ENCODE measurements at regions not wholly inside any gene's neighbourhood (a gene's known extent, or its start where the extent isn't known, plus 50 kb on each side); places are given as distances from the start of the nearest gene placed in this dataset.

- TF ChIP-seq, protein P1, sequence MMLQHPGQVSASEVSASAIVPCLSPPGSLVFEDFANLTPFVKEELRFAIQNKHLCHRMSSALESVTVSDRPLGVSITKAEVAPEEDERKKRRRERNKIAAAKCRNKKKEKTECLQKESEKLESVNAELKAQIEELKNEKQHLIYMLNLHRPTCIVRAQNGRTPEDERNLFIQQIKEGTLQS (IDR thresholded peaks at IDR 0.05; ENCODE audit: insufficient read depth, low read depth, low read length): no peak
- no peak for TF ChIP-seq CREB1 (IDR thresholded peaks at IDR 0.05)
Observed at GRCh38 chr1:60569189-60569588, 495.6 kb upstream of the C1orf87 start (continued).

DNA sequence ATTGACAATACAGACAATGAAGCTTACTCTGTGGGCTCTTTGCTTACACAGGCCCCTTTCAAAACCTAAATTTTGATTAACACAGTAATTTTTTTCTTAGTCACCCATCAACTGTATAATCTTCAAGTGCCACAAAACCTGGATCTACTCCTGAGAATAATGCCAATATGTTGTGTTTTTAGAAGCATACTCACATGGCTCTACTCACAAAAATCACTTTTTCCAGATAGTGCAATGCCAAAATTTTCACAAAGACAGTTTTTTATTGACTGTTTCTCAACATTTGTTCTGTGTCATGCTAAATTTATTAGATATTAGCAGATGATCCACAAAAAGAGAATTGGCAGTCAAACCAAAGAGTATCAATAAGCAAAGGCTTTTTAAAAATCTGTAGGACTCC, 493.7 kb upstream of the C1orf87 start:
- Histone ChIP-seq H2BK12ac (ENCODE audit: low read depth, low read length) (no peak overlapping the region), H3K79me2 (ENCODE audit: control insufficient read depth in 1 of 2, insufficient read depth in 2 of 2, low read length in 2 of 2) (no peaks in the 10 kb centered on the region), H4K5ac (ENCODE audit: insufficient read length, low read depth, low read length) (no peak overlapping the region), H2BK120ac (replicated peaks; ENCODE audit: low read depth, low read length) (no peak overlapping the region), H3K4me1 (replicated peaks in 1 of 4; ENCODE audit: control insufficient read depth in 3 of 4, insufficient read depth in 4 of 4, low read length in 3 of 4) (no peaks in the 10 kb centered on the region), H2AFZ (ENCODE audit: low read length) (no peak overlapping the region), H3K56ac (replicated peaks; ENCODE audit: insufficient read length, low read depth, low read length) (no peak overlapping the region), H3K4ac (replicated peaks; ENCODE audit: insufficient read length, low read depth, low read length) (no peak overlapping the region), H3K14ac (ENCODE audit: insufficient read length) (no peak overlapping the region), H2AK5ac (ENCODE audit: low read depth, low read length) (no peak overlapping the region), H3K27ac (ENCODE audit: low read depth, low read length) (no peak overlapping the region), H2BK5ac (ENCODE audit: low read depth, low read length) (no peak overlapping the region), H4K8ac (ENCODE audit: extremely low read depth, insufficient read depth, low read length) (no peak overlapping the region), H3K18ac (ENCODE audit: extremely low read depth, low read length) (no peak overlapping the region), H4K91ac (replicated peaks; ENCODE audit: insufficient read length, low read length) (no peak overlapping the region), H3K36me3 (ENCODE audit: control insufficient read depth in 2 of 4, insufficient read depth in 4 of 4, low read length in 3 of 4) (no peaks in the 10 kb centered on the region), H4K20me1 (replicated peaks in 1 of 2; ENCODE audit: control insufficient read depth in 1 of 2, insufficient read depth in 2 of 2, low read length in 2 of 2) (no peaks in the 10 kb centered on the region), H3K23me2 (ENCODE audit: low read depth, low read length) (no peaks in the 10 kb centered on the region), H3K9ac (replicated peaks in 1 of 4; ENCODE audit: extremely low read depth in 1 of 4, low read depth in 3 of 4, low read length in 3 of 4) (no peak overlapping the region), H3K27me3 (replicated peaks in 1 of 4; ENCODE audit: control insufficient read depth in 3 of 4, extremely low read depth in 1 of 4, insufficient read depth in 3 of 4, low read length in 3 of 4) (no peaks in the 10 kb centered on the region), H3K9me3 (ENCODE audit: insufficient read depth in 2 of 2, low read depth in 1 of 2, low read length in 1 of 2) (no peaks in the 10 kb centered on the region), H2BK15ac (ENCODE audit: low read length) (no peak overlapping the region), H3K4me3 (ENCODE audit: extremely low read depth in 1 of 4, insufficient read depth in 2 of 4, low read depth in 3 of 4, low read length in 4 of 4) (no peak overlapping the region), H3K4me2 (ENCODE audit: insufficient read depth in 1 of 2, low read depth in 2 of 2, low read length in 2 of 2) (no peak overlapping the region), H3K79me1 (ENCODE audit: low read depth, low read length) (no peaks in the 10 kb centered on the region), H2BK20ac (ENCODE audit: low read length) (no peak overlapping the region), H3K23ac (ENCODE audit: insufficient read length) (no peak overlapping the region)
- FAIRE-seq (no peak), DNase-seq (ENCODE audit: low read depth in 1 of 2, low spot score in 2 of 2) (no peak)
- ChIA-PET CTCF (ENCODE audit: partially characterized antibody) (no interaction called here), POLR2A (ENCODE audit: partially characterized antibody) (no interaction called here)
- TF ChIP-seq GABPA (IDR thresholded peaks at IDR 0.05; ENCODE audit: borderline replicate concordance, insufficient read depth, low read length): no peak
- no peak for TF ChIP-seq BCL11A (IDR thresholded peaks at IDR 0.05; ENCODE audit: low read depth in 2 of 2, low read length in 2 of 2)
- no peak for TF ChIP-seq CREB1 (IDR thresholded peaks at IDR 0.05)
- TF ChIP-seq GTF2F1 (IDR thresholded peaks at IDR 0.05; ENCODE audit: borderline replicate concordance, low read depth, low read length): no peak
- TF ChIP-seq SP1 (IDR thresholded peaks at IDR 0.05; ENCODE audit: low read depth, low read length): no peak
- no peak for TF ChIP-seq EP300 (IDR thresholded peaks at IDR 0.05; ENCODE audit: borderline replicate concordance in 1 of 2, low read depth in 2 of 2, low read length in 2 of 2)
- no peak for TF ChIP-seq JUN (IDR thresholded peaks at IDR 0.05; ENCODE audit: low read depth, low read length)
- no peak for TF ChIP-seq RAD21 (IDR thresholded peaks at IDR 0.05 in 1 of 2, conservative IDR thresholded peaks at IDR 0.05 in 1 of 2; ENCODE audit: low read depth in 2 of 2, low read length in 2 of 2)
- no peak for TF ChIP-seq PHF8 (conservative IDR thresholded peaks at IDR 0.05; ENCODE audit: low read depth, low read length)
- no peak for TF ChIP-seq CHD2 (IDR thresholded peaks at IDR 0.05; ENCODE audit: low read length)
- TF ChIP-seq EZH2 (IDR thresholded peaks at IDR 0.05; ENCODE audit: low read depth, low read length, severe bottlenecking): no peak
- TF ChIP-seq KDM4A (IDR thresholded peaks at IDR 0.05; ENCODE audit: low read depth, low read length, severe bottlenecking): no peak
